OCI-LY7 (cell line): ENCODE measurements at regions not wholly inside any gene's neighbourhood (a gene's known extent, or its start where the extent isn't known, plus 50 kb on each side); places are given as distances from the start of the nearest gene placed in this dataset.

Experiments
- EZH2phosphoT487 ChIP-seq: fragments of 200-600 bp; sonication (generic); IDR thresholded peaks from 2 replicates; pipeline ENCODE4 v1.6.1; 2018; ENCODE audit warnings: low read depth, borderline replicate concordance, mild to moderate bottlenecking, mixed run types, antibody characterized with exemption, low read length, moderate library complexity, mixed read lengths
- TF ChIP-seq, protein P1 (sequence below): fragments of 200-600 bp; sonication (generic); conservative IDR thresholded peaks from 2 replicates; pipeline ENCODE4 v1.5.1; 2014; ENCODE audit warnings: mild to moderate bottlenecking, antibody characterized with exemption, low read length, moderate library complexity, mixed read lengths

DNA sequence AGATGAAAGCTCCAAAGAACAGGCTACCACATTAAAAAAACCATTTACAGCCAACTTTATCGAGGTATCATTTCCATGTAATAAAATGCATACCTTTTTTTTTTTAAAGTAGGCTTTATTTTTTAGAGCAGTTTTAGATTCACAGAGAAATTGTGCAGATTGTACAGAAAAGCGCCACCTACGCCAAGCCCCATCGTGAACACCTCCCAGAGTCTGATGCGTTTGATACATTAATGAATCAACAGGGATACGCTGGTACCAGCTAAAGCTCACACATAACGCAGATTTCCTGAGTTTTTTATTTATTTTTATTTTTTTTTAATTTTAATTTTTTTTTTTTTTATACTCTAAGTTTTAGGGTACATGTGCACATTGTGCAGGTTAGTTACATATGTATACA lies 129.9 kb downstream of the KIF26A start:
- TF ChIP-seq, protein P1, sequence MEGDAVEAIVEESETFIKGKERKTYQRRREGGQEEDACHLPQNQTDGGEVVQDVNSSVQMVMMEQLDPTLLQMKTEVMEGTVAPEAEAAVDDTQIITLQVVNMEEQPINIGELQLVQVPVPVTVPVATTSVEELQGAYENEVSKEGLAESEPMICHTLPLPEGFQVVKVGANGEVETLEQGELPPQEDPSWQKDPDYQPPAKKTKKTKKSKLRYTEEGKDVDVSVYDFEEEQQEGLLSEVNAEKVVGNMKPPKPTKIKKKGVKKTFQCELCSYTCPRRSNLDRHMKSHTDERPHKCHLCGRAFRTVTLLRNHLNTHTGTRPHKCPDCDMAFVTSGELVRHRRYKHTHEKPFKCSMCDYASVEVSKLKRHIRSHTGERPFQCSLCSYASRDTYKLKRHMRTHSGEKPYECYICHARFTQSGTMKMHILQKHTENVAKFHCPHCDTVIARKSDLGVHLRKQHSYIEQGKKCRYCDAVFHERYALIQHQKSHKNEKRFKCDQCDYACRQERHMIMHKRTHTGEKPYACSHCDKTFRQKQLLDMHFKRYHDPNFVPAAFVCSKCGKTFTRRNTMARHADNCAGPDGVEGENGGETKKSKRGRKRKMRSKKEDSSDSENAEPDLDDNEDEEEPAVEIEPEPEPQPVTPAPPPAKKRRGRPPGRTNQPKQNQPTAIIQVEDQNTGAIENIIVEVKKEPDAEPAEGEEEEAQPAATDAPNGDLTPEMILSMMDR: no peak
- TF ChIP-seq EZH2phosphoT487: no peak
